Lower leg skin (tissue), 3 donors: ENCODE measurements at regions not wholly inside any gene's neighbourhood (a gene's known extent, or its start where the extent isn't known, plus 50 kb on each side); places are given as distances from the start of the nearest gene placed in this dataset.

Source experiments
- CTCF ChIP-seq, 3 donors: fragments of 450-650 bp; IDR thresholded peaks; one replicate each; pipeline ENCODE4 v1.5.1; 2016; ENCODE audit warnings: antibody characterized with exemption in 3 of 3, mild to moderate bottlenecking in 3 of 3, moderate library complexity in 2 of 3
- POLR2A ChIP-seq, 2 donors: fragments of 450-650 bp; IDR thresholded peaks; one replicate each; pipeline ENCODE4 v1.6.1; 2016 to 2017; ENCODE audit warnings: antibody characterized with exemption in 2 of 2, mild to moderate bottlenecking in 1 of 2, moderate library complexity in 1 of 2

DNA sequence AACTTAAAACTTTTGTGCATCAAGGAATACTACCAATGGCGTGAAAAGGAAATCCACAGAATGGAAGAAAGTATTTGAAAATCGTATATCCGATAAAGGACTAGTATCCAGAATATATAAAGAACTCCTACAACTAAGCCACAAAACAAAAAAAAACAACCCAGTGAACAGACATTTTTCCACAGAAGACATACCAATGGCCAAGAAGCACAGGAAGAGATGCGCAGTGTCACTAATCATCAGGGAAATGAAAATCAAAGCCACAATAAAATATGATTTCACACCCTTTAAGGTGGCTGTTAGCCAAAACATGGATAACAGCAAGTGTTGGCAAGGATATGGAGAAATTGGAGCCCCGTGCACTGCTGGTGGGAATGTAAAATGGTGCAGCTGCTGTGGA lies 203.3 kb downstream of the SEC14L1 start:
- TF ChIP-seq CTCF (IDR thresholded peaks at IDR 0.05), result no peak
- no peak for TF ChIP-seq POLR2A (IDR thresholded peaks at IDR 0.05)
